Superior temporal gyrus (tissue), 1 donor: ENCODE measurements at regions not wholly inside any gene's neighbourhood (a gene's known extent, or its start where the extent isn't known, plus 50 kb on each side); places are given as distances from the start of the nearest gene placed in this dataset.
"Not testable (repeated sequence)": the region's sequence is repeated elsewhere in the genome, so short reads cannot be mapped to it uniquely, and the experiment has no call there.

Experiments used
- DNase-seq: peaks from one replicate; pipeline ENCODE4 v3.0.0-alpha.2; 2016; ENCODE audit errors: extremely low spot score

GRCh38 chr2:8225798-8226197 is 456.1 kb upstream of the ID2 start:
- no peak for DNase-seq

- DNase-seq, result no peak
Measured at GRCh38 chr2:8229546-8229986, 452.3 kb upstream of the ID2 start.

DNA sequence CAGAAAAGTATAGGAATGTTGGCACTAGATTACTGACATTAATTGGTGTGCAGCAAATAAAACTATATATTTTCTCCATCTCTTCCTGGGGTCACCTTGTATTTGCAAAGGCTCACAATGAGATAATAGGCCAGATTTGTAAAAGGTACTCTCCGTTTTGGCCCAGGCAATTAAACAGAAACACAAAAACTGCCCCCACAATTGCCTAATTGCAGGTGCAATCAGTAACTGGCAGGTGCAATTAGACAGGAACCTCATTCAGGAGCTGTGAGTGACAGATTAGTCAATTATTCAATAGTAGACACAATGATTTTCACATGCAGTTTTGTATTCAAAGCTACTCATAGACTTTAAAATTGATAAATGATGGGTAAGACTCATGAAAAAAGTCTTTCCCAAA is 451.4 kb upstream of the ID2 start:
- DNase-seq, result no peak

DNA sequence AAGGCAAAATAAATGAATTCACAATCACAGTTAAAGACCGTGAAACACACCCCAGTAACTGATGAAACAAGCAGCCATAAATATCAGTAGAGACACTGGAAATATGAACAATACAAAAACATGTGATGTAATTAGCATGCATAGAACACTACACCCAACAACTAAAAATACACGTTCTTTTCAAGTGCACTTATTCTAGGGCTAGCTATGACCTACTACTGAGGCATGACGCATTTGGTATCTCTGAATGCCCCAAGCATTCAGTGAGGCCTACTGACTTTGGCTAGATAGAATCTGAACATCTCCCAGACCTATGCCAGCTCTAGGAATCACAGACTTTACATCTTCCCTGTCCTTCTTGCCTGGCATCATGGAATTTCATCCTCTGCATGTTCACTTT is 450.0 kb upstream of the ID2 start:
- DNase-seq, result no peak

- no peak for DNase-seq
Measured at GRCh38 chr2:8232871-8233270, 449.0 kb upstream of the ID2 start.

GRCh38 chr2:8234253-8234652 is 447.6 kb upstream of the ID2 start:
- DNase-seq, result no peak

- DNase-seq, result no peak
Measured at GRCh38 chr2:8234757-8235374, 447.0 kb upstream of the ID2 start.

DNA sequence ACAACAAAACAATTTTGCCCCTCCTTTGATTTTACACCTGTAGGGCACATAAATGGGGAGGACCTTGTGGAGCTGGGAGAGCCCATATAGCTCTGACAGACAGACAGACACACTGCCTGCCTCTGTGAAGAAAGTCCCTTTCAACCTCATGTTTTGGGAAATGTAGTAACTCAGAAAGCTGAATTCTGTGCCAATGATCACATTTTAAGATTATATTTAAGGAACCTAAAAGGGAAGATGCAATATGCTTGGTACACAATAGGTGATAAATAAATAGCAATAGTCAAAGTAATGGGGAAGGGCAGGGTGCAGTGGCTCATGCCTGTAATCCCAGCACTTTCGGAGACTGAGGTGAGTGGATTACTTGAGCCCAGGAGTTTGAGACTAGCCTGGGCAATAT is 446.4 kb upstream of the ID2 start:
- DNase-seq, result no peak

GRCh38 chr2:8236391-8236790 is 445.5 kb upstream of the ID2 start:
- DNase-seq, result no peak

- DNase-seq, result no peak
Measured at GRCh38 chr2:8238521-8239230, 443.2 kb upstream of the ID2 start.

- DNase-seq, result no peak
Measured at GRCh38 chr2:8239531-8240088, 442.2 kb upstream of the ID2 start.

GRCh38 chr2:8241317-8241716 is 440.5 kb upstream of the ID2 start:
- no peak for DNase-seq

GRCh38 chr2:8242739-8243138 is 439.1 kb upstream of the ID2 start:
- DNase-seq, result no peak

DNA sequence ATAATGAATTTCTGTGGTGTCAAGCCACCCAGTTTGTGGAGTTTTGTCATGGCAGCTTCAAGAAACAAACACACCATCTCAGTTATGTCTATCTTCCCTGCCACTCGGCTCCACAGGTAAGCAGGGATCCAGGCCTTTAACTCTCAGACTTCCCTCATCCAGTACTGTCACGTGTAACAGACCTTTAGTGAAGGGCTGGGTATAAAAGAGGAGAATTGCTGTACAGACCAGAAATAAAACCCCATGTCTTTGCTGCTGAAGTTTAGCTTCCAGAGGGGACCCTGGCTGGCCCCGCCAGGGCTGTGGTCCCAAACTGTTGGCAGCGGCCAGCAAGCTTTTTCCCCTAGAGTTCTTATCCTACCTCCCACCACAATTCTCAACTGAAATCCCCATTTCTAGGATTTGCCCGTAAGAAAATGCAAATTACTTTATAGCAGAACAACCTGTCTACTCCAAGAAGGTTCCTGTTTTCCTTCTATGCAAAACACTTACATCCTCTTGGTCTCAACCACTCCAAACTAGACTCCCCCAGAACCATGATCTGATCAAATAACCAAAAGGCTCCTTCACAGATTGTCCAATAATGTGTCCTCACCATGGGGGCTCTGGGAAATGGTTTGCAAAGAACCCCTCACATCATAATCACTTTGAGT is 438.0 kb upstream of the ID2 start:
- DNase-seq, result no peak

DNA sequence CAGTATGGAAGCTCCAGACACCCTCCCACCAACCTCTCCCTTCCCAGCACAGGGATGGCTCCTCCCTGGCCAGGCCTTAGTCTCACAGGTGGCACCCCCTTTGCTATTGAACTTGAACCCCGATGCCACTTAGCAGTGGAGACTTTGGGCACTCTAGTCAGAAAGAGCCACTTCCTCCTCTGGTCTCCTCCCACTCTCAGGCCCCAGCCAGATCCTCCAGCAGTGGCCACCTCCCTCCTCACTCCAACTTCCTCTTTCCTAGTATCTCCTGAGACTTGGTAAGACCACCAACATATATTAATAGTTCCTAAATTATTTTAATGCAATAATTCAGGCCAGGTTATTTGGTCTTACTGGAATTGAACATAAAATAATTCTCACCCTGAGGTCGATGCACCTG is 437.2 kb upstream of the ID2 start:
- no peak for DNase-seq

DNA sequence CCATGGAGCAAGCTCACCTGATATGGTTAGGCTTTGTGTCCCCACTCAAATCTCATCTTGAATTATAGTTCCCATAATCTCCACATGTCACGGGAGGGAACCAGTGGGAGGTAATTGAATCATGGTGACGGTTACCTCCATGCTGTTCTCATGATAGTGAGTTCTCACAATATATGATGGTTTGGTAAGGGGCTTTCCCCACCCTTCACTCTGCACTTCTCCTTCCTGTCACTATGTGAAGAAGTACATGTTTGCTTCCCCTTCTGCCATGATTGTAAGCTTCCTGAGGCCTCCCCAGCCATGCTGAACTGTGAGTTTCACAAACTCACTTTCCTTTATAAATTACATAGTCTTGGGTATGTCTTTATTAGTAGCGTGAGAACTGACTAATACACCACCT is 435.7 kb upstream of the ID2 start:
- no peak for DNase-seq

- DNase-seq, result no peak
Measured at GRCh38 chr2:8247905-8248622, 433.8 kb upstream of the ID2 start.

GRCh38 chr2:8248623-8248957 is 433.3 kb upstream of the ID2 start:
- DNase-seq, result peak; percentile 37

- DNase-seq, result no peak
Measured at GRCh38 chr2:8249141-8249540, 432.7 kb upstream of the ID2 start.

- DNase-seq, result no peak
Measured at GRCh38 chr2:8249769-8250168, 432.1 kb upstream of the ID2 start.

- not testable (repeated sequence) for DNase-seq
Measured at GRCh38 chr2:8250290-8250689, 431.6 kb upstream of the ID2 start.

- DNase-seq, result no peak
Measured at GRCh38 chr2:8251291-8251690, 430.6 kb upstream of the ID2 start.
